A549 (cell line): ENCODE measurements at regions not wholly inside any gene's neighbourhood (a gene's known extent, or its start where the extent isn't known, plus 50 kb on each side); places are given as distances from the start of the nearest gene placed in this dataset.

Experiments
- CBX2 ChIP-seq: fragments of 200-600 bp; sonication (generic); IDR thresholded peaks from 2 replicates; pipeline ENCODE4 v1.6.1; 2016; ENCODE audit warnings: low read depth, mild to moderate bottlenecking, borderline replicate concordance
- CTCF ChIP-seq: fragments of >200 bp; sonication (Bioruptor Twin); formaldehyde crosslinking; IDR thresholded peaks from 3 replicates; pipeline ENCODE4 v1.5.1; 2016
- MAFK ChIP-seq: fragments of 450-650 bp; IDR thresholded peaks from 2 replicates; pipeline ENCODE4 v1.6.1; 2014; ENCODE audit not compliant: partially characterized antibody
- MAZ ChIP-seq: fragments of 150-350 bp; IDR thresholded peaks from 2 replicates; pipeline ENCODE4 v1.6.1; 2014; ENCODE audit warnings: antibody characterized with exemption, low read depth, low read length, borderline replicate concordance
- RNF2 ChIP-seq: fragments of 200-600 bp; sonication (generic); IDR thresholded peaks from 2 replicates; pipeline ENCODE4 v1.6.1; 2016; ENCODE audit warnings: low read depth, mild to moderate bottlenecking, antibody characterized with exemption, moderate library complexity, borderline replicate concordance
- SMC3 ChIP-seq: fragments of >200 bp; sonication (Bioruptor Twin); formaldehyde crosslinking; IDR thresholded peaks from 3 replicates; pipeline ENCODE4 v1.6.1; 2018; ENCODE audit warnings: inconsistent platforms
- SREBF2 ChIP-seq: fragments of 450-650 bp; IDR thresholded peaks from 2 replicates; pipeline ENCODE4 v1.6.1; 2014; ENCODE audit warnings: mild to moderate bottlenecking, moderate library complexity
- TF ChIP-seq, protein P1 (sequence below): fragments of 200-600 bp; sonication (generic); IDR thresholded peaks from 2 replicates; pipeline ENCODE4 v1.6.1; 2016; ENCODE audit warnings: antibody characterized with exemption, mild to moderate bottlenecking, moderate library complexity

GRCh38 chr4:119788349-119789266 is 160.0 kb upstream of the PDE5A start:
- TF ChIP-seq RNF2 (no peak), SMC3 (no peak), CTCF (no peak), SREBF2 (no peak), MAZ (no peak), MAFK (no peak), CBX2 (no peak)
- TF ChIP-seq, protein P1, sequence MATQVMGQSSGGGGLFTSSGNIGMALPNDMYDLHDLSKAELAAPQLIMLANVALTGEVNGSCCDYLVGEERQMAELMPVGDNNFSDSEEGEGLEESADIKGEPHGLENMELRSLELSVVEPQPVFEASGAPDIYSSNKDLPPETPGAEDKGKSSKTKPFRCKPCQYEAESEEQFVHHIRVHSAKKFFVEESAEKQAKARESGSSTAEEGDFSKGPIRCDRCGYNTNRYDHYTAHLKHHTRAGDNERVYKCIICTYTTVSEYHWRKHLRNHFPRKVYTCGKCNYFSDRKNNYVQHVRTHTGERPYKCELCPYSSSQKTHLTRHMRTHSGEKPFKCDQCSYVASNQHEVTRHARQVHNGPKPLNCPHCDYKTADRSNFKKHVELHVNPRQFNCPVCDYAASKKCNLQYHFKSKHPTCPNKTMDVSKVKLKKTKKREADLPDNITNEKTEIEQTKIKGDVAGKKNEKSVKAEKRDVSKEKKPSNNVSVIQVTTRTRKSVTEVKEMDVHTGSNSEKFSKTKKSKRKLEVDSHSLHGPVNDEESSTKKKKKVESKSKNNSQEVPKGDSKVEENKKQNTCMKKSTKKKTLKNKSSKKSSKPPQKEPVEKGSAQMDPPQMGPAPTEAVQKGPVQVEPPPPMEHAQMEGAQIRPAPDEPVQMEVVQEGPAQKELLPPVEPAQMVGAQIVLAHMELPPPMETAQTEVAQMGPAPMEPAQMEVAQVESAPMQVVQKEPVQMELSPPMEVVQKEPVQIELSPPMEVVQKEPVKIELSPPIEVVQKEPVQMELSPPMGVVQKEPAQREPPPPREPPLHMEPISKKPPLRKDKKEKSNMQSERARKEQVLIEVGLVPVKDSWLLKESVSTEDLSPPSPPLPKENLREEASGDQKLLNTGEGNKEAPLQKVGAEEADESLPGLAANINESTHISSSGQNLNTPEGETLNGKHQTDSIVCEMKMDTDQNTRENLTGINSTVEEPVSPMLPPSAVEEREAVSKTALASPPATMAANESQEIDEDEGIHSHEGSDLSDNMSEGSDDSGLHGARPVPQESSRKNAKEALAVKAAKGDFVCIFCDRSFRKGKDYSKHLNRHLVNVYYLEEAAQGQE: no peak
